Fibroblast of the aortic adventitia (primary cell): ENCODE measurements at regions not wholly inside any gene's neighbourhood (a gene's known extent, or its start where the extent isn't known, plus 50 kb on each side); places are given as distances from the start of the nearest gene placed in this dataset.

ENCODE experiments used
- DNase-seq: peaks from one replicate; pipeline ENCODE4 v3.0.0-alpha.2; 2010; ENCODE audit warnings: low read depth
- H3K4me3 ChIP-seq: 2 replicates; pipeline ENCODE4 v1.5.1; 2011; ENCODE audit warnings: low read depth, mild to moderate bottlenecking, control low read depth, low read length, moderate library complexity
- CTCF ChIP-seq: IDR thresholded peaks from 2 replicates; pipeline ENCODE4 v1.5.1; 2011; ENCODE audit warnings: mild to moderate bottlenecking, low read length, control low read depth, inconsistent platforms; ENCODE audit not compliant: insufficient read depth

DNA sequence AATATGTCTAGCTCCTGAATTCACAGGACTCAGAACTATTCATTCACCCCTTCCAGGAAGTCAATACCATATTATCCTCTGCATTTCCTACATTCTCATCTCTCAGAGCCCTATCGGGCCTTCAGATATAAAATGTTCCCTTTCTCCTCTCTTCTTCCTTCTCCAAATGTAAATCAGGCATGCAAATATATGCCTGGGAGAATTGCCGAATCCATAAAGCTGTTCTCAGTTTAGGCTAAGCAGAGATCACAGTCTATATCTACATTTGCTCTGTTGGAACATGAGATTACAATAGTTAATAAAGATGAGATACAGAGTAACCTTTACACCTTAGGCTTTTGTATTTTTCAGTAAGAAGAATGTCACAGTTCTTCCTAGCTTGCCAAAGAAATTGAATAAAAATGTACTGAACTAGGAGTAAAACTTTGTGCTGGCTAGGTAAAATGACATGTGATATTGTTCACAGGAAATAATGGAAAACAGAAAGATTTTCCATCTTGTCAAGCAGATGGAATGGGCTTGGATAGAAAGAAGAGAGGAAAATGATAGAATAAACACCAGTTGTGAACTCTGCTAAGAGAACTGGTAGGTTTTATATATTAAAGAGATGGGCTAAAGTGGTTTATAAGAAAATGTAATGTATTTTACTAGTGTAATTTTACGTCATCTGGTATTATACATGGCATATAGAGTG, 161.5 kb downstream of the NRIP1 start:
- TF ChIP-seq CTCF = no peak
- no peak for DNase-seq
- no peak overlapping the region for H3K4me3 ChIP-seq

DNA sequence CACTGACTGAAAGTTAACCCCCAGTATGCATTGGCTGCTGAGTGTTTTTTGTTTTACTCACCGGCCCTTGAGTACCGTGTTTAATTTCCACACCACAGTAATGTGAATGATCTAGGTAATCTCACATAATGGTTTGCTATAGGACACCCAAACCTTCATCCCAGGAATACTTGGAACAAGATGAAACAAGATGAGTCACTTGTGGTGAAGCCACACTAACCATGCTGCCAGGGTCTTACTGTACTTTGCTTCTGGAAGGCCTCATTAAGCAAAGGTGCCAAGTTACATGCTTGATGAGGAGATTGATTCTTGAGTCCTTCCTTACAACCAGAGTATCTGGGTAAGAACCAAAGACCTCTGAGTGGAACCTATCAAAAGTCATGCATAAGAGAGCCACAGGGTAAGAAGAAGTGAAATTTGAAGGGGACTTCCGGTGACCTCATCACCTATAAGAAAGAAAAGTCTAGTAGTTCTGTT, 163.3 kb downstream of the NRIP1 start:
- no peak overlapping the region for H3K4me3 ChIP-seq
- no peak for TF ChIP-seq CTCF
- DNase-seq = peak; percentile 64

DNA sequence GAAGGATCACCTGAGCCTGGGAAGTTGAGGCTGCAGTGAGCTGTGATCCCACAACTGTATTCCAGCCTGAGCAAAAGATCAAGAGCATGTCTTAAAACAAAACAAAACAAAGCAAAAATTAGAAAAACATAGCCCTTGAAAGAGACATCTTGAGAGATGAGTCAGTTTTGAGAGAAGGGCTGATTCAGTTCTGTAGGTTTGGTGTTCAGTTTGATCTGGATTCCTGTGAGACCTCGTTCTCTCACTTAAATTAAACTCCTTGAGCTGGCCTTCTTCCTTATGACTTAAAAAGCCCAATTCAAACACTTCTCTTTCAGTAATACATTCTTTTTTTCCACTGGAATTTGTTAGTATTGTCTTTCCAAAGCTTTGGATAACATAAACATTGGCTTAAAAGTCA, 164.2 kb downstream of the NRIP1 start:
- no peak overlapping the region for H3K4me3 ChIP-seq
- DNase-seq = peak; percentile 26
- no peak for TF ChIP-seq CTCF

- DNase-seq = peak; percentile 59
- no peak for TF ChIP-seq CTCF
- no peak overlapping the region for H3K4me3 ChIP-seq
Measured at GRCh38 chr21:14900058-14900457, 164.7 kb downstream of the NRIP1 start.

GRCh38 chr21:14895792-14896191, 169.0 kb downstream of the NRIP1 start:
- H3K4me3 ChIP-seq = no peak overlapping the region
- no peak for TF ChIP-seq CTCF
- DNase-seq = no peak

DNA sequence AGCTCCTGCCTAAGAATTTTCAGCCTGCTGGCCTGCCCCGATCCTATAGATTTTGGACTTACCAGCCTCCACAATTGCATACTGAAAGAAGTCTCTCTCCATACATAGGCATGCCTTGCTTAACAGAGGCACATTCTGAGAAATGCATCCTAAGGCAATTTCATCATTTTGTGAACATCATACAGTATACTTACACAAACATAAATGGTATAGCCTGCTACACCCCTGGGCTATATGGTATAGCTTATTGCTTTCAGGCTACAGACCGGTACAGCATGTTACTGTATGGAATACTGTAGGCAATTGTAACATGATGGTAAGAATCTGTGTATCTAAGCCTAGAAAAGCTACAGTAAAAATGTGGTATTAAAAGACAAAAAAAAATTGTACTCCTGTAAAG, 174.7 kb downstream of the NRIP1 start:
- DNase-seq = no peak
- TF ChIP-seq CTCF = no peak
- H3K4me3 ChIP-seq = no peak overlapping the region
